HG03575 (cell line): ENCODE measurements at regions not wholly inside any gene's neighbourhood (a gene's known extent, or its start where the extent isn't known, plus 50 kb on each side); places are given as distances from the start of the nearest gene placed in this dataset.
"Not testable (repeated sequence)": the region's sequence is repeated elsewhere in the genome, so short reads cannot be mapped to it uniquely, and the experiment has no call there.

Experiments
- ATAC-seq: cut with Tn5 transposase; IDR thresholded peaks from one replicate; pipeline ENCODE4 v1.9.1; 2021; ENCODE audit not compliant: unreplicated experiment, insufficient number of reproducible peaks, low FRiP score; ENCODE audit errors: extremely low read depth

DNA sequence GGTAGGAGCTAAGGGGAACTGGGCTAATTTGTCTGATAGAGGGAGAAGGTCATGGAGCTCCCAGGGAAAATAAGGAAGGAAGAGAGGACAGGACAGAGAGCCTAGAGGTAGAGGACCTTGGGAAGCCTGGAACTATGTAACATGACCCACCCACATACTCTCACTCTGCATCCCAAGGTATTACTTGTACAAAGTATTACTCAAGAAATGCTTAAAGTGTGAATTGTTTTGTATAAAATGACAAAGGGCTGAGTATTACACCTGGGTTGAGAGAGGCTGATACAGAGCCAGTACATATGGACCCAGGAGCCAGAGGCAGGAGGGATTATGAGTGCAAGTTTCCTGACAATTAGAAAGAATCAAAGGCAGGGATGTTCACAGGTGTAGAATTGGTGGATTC lies 80.5 kb upstream of the ANKRD55 start:
- ATAC-seq = no peak

DNA sequence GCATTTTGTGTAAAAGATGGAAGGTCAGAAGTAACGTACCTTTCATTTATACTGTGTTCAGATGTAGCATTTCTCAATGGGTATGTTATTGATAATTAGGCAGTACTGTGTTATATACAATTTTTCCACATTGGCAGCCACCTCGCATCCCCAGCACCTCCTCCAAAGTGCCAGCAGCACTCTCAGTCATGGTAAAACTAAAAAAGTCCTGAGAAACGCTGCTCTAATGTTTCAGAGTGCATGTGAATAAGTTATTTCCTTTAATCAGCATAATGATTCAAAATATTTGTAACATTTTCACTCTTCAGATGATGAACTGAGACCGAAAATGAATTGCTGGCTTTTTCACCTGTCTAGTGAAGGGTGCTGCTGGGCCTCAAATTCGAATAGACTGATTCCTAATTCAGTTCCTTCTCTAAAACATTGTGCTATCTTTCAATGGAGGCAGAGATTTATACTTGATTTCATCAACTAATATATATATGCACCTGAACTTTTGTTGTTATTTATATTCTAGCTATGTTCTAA lies 79.9 kb upstream of the ANKRD55 start:
- ATAC-seq = no peak

DNA sequence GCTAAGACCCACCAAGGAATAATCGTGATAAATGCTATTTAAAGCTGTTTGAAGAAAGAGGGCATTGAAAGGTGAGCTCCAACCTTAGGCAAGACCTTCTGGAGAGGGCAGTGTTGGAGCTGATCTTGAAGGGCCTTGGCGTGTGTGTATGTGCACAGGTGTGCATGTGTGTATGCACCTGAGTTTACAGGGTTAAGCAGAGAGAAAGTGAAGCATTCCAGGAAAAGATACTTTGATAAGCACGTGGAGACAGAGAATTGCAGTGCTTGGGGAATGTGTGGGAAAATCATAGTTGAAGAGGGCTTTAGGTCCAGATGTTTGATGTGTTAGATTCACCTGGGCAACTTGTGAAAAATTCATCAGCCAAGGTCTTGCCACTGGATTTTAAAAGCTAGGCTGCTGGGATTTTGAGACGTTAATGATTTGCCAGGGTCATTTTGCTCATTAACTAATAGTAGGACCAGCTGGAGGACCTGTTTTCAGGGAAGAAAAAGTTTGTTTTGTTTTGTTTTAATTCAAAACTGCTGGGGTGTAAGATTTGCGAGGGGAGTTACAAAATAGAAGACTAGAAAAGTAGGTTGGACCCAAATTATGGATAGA lies 78.3 kb upstream of the ANKRD55 start:
- ATAC-seq = no peak

DNA sequence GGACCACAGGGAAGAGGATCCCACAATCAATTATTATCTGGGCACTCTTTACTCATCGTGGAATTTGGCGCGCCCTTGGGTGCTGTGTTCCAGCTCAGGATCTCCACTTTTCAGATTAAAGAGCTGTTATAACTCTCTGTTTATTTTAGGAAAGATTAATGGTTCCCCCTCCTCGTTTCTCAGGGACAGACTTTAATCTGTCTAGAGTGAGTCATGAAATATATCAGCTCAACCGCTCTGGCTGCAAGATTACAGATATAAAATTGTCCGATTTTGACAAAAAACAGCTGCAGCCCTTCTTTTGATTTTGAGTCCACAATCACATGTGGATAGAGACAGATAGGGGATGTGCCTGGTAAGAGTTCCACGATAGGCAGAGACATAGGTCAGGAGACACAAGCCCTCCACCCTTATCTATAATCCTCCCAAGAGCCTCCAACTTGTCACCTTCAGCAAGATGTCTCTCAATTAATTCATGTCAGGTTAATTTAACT lies 77.6 kb upstream of the ANKRD55 start:
- ATAC-seq = no peak

DNA sequence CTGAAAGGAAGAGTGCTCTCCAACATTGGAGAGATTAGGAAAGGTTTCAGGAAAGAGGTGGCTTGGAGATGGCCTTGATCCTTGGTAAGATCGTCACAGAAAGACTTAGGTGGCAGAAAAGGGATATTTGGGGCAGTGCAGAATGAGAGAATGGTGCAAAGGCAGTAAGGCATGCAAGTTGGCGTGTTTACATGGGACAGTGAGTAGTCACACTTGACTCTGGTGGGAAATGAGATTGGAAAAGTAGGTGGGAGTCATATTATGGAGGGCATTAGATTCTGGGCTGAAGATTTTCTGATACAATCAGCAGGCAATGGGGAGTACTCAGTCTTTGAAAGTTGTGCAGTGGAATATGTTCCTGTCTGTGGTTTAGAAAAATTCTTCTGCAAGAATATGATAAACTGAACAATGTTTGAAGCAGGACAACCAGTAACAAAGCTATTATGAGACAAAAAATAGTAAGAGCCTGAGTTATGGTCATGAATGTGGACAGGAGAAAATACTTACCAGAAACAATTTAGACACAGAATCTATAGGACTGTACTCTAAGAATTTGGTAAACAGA lies 76.2 kb upstream of the ANKRD55 start:
- ATAC-seq = no peak

DNA sequence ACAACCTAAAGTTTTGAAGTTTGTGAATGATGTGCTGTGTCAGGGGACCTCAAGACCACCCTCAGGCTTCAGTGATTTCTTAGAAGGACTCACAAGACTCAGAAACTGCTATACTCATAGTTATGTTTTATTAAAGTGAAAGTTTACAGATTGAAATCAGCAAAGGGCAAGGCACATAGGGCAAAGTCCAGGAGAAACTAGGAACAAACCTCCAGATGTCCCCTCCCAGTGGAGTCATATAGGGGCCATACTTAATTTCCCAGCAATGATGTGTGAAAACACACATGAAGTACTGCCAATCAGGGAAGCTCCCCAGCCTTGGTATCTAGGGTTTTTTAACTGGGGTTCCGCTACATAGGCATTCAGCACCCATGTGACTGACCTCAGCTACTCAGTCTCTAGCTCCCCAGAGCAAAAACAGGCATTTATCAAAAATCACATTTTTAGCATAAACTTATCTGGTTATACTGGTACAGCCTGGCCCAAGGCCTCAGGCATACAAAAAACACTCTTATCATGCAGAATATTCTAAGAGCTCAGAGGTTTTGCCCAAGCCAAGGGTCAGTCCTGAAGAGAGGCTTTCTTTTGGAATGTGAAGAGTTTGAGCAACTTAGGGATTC lies 74.7 kb upstream of the ANKRD55 start:
- no peak for ATAC-seq

DNA sequence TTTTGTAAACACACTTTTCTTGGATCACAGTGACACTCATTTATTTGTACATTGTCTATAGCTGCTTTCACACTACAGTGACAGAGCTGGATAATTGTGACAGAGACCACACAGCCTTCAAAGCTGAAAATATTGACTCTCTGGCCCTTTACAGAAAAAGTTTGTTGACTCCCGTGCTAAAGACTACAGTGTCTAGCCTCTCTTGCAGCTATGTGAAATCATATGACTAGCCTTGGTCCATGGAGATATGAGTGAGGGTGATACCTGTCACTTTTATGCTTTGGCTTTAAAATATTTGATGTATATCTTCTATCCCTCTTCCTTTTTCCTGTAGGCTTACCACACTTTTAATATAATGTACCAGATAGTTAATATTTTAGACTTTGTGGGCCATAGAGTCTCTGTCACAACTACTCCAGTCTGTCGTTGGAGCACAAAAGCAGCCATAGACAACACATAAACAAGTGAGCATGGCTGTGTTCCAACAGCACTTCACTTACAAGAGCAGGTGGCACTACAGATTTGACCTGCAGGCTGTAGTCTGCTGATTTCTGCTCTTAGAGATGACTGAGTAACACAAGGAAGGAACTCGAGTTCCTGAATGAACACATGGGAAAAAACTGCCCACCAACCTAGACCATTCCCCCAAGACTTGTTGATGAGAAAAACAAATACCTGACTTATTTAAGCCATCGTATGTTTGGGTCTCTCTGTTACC lies 73.5 kb upstream of the ANKRD55 start:
- no peak for ATAC-seq

DNA sequence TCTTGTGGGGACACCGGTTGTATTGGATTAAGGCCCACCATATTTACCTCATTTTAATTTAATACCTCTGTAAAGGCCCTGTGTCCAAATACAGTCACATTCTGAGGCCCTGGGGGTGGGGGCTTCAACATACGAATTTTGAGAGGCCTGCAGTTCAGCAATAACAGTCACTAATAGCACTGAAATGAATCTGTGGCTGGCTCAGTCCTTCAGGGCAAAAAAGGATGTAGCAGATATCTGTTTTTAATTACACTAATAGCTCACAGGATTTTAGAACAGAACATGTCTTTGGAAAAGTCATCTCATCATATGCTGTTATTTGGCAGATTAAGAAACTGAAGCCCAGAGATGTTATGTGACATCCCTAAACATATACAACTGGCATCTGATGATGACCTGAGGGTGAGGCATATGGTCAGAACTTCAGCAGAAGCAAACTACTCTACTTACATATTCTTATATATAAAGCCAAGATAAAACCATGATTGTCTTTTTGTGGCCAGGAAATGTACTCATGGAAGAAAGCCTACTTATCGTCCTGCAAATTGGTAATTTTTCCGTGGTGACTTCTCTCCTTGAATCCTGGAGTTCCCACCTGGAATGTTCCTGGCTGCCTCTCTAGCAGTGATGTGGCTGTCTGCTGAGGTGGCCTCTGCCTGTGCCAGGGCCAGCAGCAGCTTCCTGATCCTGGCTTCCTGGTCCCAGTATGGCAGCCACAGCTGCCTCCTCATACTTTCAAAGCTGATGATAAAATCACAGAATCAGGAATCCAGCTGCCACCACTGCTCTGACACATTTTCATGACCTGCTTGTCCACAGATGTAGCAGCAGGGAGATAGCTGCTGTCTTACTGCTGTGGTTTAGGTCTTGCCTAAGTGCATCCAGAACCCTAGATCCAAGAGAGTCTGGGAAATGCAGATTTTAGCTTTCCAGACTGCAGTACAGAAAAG lies 72.1 kb upstream of the ANKRD55 start:
- ATAC-seq = no peak

DNA sequence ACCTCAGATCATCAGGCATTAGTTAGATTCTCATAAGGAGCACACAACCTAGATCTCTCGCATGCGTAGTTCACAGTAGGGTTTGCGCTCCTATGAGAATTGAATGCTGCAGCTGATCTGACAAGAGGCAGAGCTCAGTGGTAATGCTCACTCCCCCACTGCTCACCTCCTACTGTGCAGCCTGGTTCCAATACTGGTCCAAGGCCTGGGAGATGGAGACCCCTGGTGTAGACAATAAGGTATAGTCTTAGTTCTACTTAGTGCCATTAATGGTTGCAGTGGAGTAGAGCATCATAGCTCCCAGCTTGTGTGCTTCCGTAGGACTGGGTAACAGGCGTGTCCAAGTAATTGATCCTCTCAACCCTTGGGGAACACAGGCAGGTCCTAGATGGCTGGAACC lies 70.4 kb upstream of the ANKRD55 start:
- no peak for ATAC-seq

DNA sequence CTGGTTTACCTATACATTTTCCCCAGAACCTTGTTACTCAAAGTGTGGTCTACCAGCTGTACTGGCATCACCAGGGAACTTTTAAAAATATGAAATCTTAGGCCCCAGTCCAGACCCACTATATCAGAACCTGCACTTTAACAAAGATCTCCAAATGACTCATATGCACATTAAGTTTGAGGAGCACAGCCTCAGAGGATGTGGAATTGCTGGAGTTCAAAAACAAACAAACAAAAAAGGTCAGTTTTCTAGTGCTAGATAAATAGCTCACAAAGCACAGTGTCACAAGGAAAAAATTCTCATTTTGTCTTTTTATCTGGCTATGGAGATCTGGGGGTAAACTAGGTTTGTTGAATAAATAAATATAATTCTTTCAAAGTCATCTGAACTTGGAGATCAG lies 68.9 kb upstream of the ANKRD55 start:
- ATAC-seq = no peak

DNA sequence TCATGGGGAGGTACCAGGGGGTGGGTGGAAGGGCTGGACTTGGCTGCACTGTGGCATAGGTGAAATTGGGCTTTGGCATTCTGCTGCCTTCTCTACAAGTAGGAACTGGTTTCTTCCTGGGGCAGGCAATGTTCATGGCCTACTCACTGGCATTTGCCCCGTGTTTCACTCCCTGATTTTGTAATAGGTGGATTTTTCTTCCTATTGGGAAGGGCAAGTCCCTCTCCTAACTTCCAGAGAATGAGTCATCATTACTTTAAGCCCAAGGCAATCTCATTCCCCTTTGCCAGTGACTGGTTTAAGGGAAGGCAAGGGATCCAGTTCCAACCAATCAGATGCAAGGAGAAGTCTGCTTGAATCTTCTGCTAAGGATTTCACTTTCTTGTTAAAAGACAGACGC lies 67.9 kb upstream of the ANKRD55 start:
- no peak for ATAC-seq

DNA sequence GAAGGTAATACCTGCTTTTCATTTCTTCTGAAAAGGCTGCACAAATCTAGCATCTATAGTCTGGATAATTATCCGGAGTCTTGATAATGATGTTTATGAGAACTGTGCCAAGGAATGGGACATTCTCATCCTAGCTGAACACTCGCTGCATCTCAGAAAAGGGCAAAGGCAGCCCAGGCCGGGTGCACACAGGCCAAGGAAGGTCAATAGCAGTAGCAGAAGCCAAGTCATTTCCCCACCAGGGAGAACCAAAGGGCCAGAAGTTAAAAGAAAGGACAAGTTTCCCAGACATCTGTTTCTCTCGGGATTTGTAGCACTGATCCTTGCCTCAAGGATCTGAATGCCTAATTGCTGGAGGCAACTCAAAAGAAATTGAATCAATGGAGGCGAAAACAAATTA lies 66.1 kb upstream of the ANKRD55 start:
- ATAC-seq = no peak

DNA sequence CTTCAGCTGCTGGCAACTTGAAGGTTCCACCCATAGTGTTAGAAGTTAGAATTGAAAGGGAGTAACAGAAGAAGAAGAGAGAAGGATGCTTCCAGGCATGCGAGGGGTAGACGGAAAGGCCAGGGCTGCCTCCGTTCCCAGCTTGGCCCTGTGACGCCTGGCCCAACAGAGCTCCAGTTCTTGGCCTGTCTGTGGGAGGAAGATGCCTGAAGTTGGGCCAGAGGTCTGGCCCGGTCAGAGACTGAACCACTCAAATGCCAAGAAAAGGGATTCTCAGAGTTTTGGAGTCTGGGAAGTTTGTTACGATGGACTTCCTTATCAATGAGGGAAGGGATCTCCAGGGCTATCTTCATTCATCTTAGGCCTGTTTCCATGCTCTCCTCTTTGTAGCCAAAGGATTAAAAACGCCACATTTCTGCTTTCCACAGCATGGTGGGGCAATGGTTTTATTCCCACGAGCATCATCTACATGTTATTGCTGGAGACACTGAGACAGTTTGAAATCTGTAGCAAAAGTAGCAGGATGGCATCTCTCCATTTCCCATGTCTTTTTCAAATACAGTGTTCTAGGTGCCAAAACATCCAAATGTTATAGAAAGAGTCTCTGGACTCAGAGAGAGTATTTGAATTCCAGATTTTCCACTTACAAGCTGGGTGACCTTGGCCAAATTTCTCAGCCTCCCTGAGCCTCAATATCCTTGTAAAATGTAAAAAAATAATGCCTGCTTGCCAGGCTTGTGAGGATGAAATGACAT lies 65.4 kb upstream of the ANKRD55 start:
- no peak for ATAC-seq

DNA sequence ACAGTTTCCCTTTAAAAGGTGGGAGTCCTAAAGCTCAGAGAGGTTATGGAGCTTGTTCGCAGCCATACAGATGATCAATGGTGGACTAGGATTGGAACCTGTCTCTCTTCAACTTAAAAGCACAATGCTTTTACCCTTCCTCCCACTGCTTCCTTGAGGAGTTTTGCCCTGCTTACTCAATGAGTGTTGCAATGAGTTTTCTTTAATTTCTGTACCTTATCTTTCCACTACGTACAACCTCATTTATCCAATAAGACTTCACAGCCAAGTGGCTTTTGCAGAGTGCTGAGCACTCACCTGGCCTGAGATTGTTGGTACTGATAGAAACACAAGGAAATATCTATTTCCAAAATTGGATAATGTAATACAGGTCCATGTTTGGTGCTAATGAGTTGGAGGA lies 64.7 kb upstream of the ANKRD55 start:
- ATAC-seq = no peak

DNA sequence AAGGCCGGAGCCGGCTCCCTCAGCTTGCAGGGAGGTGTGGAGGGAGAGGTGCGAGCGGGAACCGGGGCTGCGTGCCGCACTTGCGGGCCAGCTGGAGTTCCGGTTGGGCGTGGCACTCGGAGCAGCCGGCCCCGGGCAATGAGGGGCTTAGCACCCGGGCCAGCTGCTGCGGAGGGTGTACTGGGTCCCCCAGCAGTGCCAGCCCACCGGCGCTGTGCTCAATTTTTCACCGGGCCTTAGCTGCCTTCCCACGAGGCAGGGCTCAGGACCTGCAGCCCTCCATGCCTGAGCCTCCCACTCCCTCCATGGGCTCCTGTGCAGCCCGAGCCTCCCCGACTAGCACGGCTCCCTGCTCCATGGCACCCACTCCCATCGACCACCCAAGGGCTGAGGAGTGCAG lies 62.2 kb upstream of the ANKRD55 start:
- not testable (repeated sequence) for ATAC-seq

DNA sequence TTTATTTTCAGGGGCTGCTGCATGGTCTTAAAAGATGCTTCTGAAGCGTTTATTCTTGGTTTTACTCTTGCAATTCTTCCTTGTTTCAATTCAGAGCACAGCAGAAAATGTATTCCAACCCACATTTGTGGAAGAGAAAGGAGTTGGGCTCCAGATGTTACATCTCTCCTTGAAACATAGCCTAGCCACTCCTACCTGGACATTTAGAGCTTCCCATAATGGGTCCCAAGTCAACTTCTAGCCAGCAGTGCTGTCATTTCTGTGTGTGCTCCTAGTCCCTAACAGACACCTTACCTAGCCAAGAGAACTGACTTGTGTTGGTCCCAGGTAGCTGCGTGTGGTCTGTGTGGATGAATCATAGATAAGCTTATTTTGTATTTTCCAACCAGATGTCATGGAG lies 61.2 kb upstream of the ANKRD55 start:
- no peak for ATAC-seq

DNA sequence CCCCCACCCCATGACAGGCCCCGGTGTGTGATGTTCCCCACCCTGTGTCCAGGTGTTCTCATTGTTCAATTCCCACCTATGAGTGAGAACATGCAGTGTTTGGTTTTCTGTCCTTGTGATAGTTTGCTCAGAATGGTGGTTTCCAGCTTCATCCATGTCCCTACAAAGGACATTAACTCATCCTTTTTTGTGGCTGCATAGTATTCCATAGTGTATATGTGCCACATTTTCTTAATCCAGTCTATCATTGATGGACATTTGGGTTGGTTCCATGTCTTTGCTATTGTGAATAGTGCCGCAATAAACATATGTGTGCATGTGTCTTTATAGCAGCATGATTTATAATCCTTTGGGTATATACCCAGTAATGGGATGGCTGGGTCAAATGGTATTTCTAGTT lies 59.7 kb upstream of the ANKRD55 start:
- ATAC-seq = not testable (repeated sequence)

DNA sequence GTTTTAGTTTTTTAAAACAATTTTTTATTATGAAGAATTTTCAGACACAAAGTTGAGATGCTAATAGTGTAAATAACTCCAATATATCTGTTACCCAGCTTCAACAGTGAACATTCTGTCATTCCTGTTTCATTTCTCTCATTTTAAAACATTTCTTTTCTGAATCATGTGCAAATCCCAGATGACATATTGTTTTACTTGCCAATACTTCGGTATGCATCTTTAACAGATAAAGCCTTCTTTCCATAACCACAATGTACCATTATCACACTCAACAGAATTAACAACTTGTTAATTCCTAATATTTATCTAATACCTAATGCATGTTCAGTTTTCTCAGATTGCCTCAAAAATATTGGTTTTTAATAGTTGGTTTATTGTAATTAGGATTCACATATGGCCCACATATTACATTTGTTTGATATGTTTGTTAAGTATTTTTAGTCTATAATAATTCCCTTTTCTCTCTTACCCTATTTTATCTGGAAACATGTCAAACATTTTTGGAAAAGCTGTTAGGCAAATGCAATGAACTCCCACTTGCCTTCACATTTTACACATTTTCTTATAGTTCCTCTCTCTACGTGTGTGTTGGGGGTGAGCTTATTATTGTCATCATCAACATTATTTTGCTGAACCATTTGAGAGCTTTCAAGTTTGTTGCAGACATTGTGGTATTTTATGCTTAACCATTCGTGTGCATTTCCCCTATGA lies 58.7 kb upstream of the ANKRD55 start:
- ATAC-seq = no peak
